Keratinocyte (primary cell): ENCODE measurements at regions not wholly inside any gene's neighbourhood (a gene's known extent, or its start where the extent isn't known, plus 50 kb on each side); places are given as distances from the start of the nearest gene placed in this dataset.

Source experiments
- DNase-seq: peaks from one replicate; pipeline ENCODE4 v3.0.0-alpha.2; 2011; ENCODE audit warnings: low read depth, missing footprints, low spot score
- FAIRE-seq: peaks from 2 replicates; lab custom pipeline; 2011; peaks lifted over from hg19 to GRCh38; lab: Jason Lieb, UNC
- H2AFZ ChIP-seq: 2 replicates; pipeline ENCODE4 v1.6.0; 2012; ENCODE audit warnings: low read length, control low read depth, inconsistent platforms; ENCODE audit not compliant: control insufficient read depth
- H3K27ac ChIP-seq: 2 replicates; pipeline ENCODE4 v1.5.1; 2011; ENCODE audit warnings: low read length; ENCODE audit not compliant: control insufficient read depth, insufficient read depth
- H3K27me3 ChIP-seq: 3 replicates; pipeline ENCODE4 v1.6.0; 2011; ENCODE audit warnings: low read length; ENCODE audit not compliant: control insufficient read depth, insufficient read depth; ENCODE audit errors: extremely low read depth
- H3K36me3 ChIP-seq, 2 experiments: 2 replicates in 1 of 2; 3 replicates in 1 of 2; pipeline ENCODE4 v1.5.1; 2011; ENCODE audit warnings: low read length in 2 of 2, mild to moderate bottlenecking in 1 of 2; ENCODE audit not compliant: control insufficient read depth in 2 of 2, insufficient read depth in 2 of 2; ENCODE audit errors: extremely low read depth in 1 of 2
- H3K4me1 ChIP-seq: 3 replicates; pipeline ENCODE4 v1.5.1; 2011; ENCODE audit warnings: low read length; ENCODE audit not compliant: control insufficient read depth, insufficient read depth; ENCODE audit errors: extremely low read depth
- H3K4me2 ChIP-seq: 3 replicates; pipeline ENCODE4 v1.6.0; 2011; ENCODE audit warnings: low read depth, low read length; ENCODE audit not compliant: control insufficient read depth, insufficient read depth; ENCODE audit errors: extremely low read depth
- H3K4me3 ChIP-seq, 3 experiments: fragments of 200-600 bp in 1 of 3; sonication (generic) in 1 of 3; 2 replicates in 2 of 3; 3 replicates in 1 of 3; pipeline ENCODE4 v1.5.1; 2011 to 2016; ENCODE audit warnings: low read length in 3 of 3, mild to moderate bottlenecking in 3 of 3, control low read depth in 2 of 3, inconsistent platforms in 1 of 3, low read depth in 1 of 3, mixed read lengths in 1 of 3, mixed run types in 1 of 3, moderate library complexity in 1 of 3; ENCODE audit not compliant: control insufficient read depth in 2 of 3, insufficient read depth in 2 of 3; ENCODE audit errors: extremely low read depth in 1 of 3
- H3K79me2 ChIP-seq: 2 replicates; pipeline ENCODE4 v1.6.0; 2012; ENCODE audit warnings: low read length; ENCODE audit not compliant: control insufficient read depth, insufficient read depth
- H3K9ac ChIP-seq: 3 replicates; pipeline ENCODE4 v1.6.0; 2011; ENCODE audit warnings: low read length; ENCODE audit not compliant: control insufficient read depth, insufficient read depth; ENCODE audit errors: extremely low read depth
- H3K9me1 ChIP-seq: 3 replicates; pipeline ENCODE4 v1.6.0; 2011; ENCODE audit warnings: low read length; ENCODE audit not compliant: control insufficient read depth, insufficient read depth; ENCODE audit errors: extremely low read depth
- H3K9me3 ChIP-seq: 2 replicates; pipeline ENCODE4 v1.5.1; 2012; ENCODE audit warnings: low read depth, low read length; ENCODE audit not compliant: control insufficient read depth
- H4K20me1 ChIP-seq: 3 replicates; pipeline ENCODE4 v1.6.0; 2011; ENCODE audit warnings: low read length; ENCODE audit not compliant: control insufficient read depth, insufficient read depth; ENCODE audit errors: extremely low read depth
- EZH2 ChIP-seq: IDR thresholded peaks from one replicate; pipeline ENCODE4 v1.6.1; 2012; ENCODE audit warnings: inconsistent platforms, mild to moderate bottlenecking, low read length, moderate library complexity
- dilution Hi-C: fragments of 300-500 bp; cut with MboI; formaldehyde crosslinking; loops from one replicate; pipeline ENCODE4 v1.7.0; 2020; ENCODE audit warnings: low sequenced_read_pairs; ENCODE audit not compliant: extremely low pct_ligation_motif_present
- TF ChIP-seq, protein P1 (sequence below), 3 experiments: IDR thresholded peaks in 1 of 3; conservative IDR thresholded peaks in 1 of 3; optimal IDR thresholded peaks in 1 of 3; 2 replicates in 2 of 3; 3 replicates in 1 of 3; pipeline versions ENCODE3 to v1.5.1; 2011; ENCODE audit warnings: low read length in 3 of 3, mild to moderate bottlenecking in 3 of 3, moderate library complexity in 2 of 3, control low read depth in 1 of 3, inconsistent platforms in 1 of 3; ENCODE audit not compliant: insufficient read depth in 2 of 3; ENCODE audit errors: extremely low read depth in 1 of 3

DNA sequence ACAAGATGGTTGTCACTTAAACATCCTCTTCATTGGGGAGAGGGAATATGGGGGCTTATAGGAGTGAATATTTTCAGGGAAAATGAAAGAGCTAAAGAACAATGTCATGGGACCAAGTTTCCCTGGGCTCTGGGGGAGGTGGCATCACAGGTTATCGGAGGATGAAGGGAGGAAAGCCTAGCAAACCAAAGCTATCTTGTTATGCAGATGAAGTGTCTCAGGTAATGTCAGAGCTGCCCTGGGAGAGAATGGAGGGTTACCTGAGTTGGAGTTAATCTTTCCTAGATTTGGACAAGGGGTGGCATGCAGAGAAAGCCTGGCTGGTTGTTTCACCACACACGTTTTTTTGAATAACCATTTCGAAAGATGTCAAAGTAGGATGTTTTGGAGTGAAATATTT lies 308.1 kb upstream of the ATP10A start:
- Histone ChIP-seq H3K9me3 (peaks cover 2% of the 10 kb centered on the region), H3K9me1 (no peaks in the 10 kb centered on the region), H3K27me3 (no peaks in the 10 kb centered on the region), H2AFZ (no peak overlapping the region), H3K79me2 (no peaks in the 10 kb centered on the region), H4K20me1 (no peaks in the 10 kb centered on the region), H3K4me2 (no peak overlapping the region), H3K36me3 (no peaks in the 10 kb centered on the region), H3K27ac (no peak overlapping the region), H3K4me1 (no peaks in the 10 kb centered on the region), H3K4me3 (no peak overlapping the region), H3K9ac (no peak overlapping the region)
- dilution Hi-C loops: no loop called here
- TF ChIP-seq EZH2: no peak
- TF ChIP-seq, protein P1, sequence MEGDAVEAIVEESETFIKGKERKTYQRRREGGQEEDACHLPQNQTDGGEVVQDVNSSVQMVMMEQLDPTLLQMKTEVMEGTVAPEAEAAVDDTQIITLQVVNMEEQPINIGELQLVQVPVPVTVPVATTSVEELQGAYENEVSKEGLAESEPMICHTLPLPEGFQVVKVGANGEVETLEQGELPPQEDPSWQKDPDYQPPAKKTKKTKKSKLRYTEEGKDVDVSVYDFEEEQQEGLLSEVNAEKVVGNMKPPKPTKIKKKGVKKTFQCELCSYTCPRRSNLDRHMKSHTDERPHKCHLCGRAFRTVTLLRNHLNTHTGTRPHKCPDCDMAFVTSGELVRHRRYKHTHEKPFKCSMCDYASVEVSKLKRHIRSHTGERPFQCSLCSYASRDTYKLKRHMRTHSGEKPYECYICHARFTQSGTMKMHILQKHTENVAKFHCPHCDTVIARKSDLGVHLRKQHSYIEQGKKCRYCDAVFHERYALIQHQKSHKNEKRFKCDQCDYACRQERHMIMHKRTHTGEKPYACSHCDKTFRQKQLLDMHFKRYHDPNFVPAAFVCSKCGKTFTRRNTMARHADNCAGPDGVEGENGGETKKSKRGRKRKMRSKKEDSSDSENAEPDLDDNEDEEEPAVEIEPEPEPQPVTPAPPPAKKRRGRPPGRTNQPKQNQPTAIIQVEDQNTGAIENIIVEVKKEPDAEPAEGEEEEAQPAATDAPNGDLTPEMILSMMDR (optimal IDR thresholded peaks at IDR 0.05 in 1 of 3, IDR thresholded peaks at IDR 0.05 in 1 of 3, conservative IDR thresholded peaks at IDR 0.05 in 1 of 3; ENCODE audit: extremely low read depth in 1 of 3, insufficient read depth in 2 of 3, low read length in 3 of 3): no peak
- DNase-seq: no peak
- no peak for FAIRE-seq

GRCh38 chr15:26166429-26166828 lies 303.3 kb upstream of the ATP10A start:
- FAIRE-seq (no peak), DNase-seq (no peak)
- Histone ChIP-seq H3K9me1 (no peaks in the 10 kb centered on the region), H3K27ac (no peak overlapping the region), H3K4me3 (no peak overlapping the region), H3K4me1 (no peaks in the 10 kb centered on the region), H3K27me3 (no peaks in the 10 kb centered on the region), H3K36me3 (no peaks in the 10 kb centered on the region), H4K20me1 (no peaks in the 10 kb centered on the region), H3K79me2 (no peaks in the 10 kb centered on the region), H3K9me3 (peaks cover 4% of the 10 kb centered on the region), H3K4me2 (no peak overlapping the region), H3K9ac (no peak overlapping the region), H2AFZ (no peak overlapping the region)
- dilution Hi-C loops: no loop called here
- TF ChIP-seq, protein P1 (optimal IDR thresholded peaks at IDR 0.05 in 1 of 3, IDR thresholded peaks at IDR 0.05 in 1 of 3, conservative IDR thresholded peaks at IDR 0.05 in 1 of 3; ENCODE audit: extremely low read depth in 1 of 3, insufficient read depth in 2 of 3, low read length in 3 of 3): no peak
- no peak for TF ChIP-seq EZH2
